ENCODE measurements at regions not wholly inside any gene's neighbourhood (a gene's known extent, or its start where the extent isn't known, plus 50 kb on each side); places are given as distances from the start of the nearest gene placed in this dataset.

DNA sequence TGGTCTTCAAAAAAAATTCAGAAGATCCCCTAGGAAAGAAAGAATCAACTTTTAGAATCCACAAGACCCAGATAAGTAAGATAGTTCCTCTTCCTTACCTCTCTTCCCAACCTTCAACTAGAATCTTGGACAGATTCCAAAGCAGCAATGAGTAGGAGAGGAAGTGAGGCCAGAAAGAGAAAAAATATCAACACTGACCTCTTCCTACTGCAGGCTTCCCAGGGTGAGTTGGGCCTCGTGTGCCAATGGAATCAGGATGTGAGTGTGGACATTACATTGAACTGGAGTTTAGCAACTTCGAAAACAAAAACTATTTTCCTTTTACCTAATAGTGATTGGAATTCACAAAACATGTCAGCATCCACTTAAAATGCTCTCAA lies 102.5 kb upstream of the PIEZO2 start:
- TF ChIP-seq, protein P1, sequence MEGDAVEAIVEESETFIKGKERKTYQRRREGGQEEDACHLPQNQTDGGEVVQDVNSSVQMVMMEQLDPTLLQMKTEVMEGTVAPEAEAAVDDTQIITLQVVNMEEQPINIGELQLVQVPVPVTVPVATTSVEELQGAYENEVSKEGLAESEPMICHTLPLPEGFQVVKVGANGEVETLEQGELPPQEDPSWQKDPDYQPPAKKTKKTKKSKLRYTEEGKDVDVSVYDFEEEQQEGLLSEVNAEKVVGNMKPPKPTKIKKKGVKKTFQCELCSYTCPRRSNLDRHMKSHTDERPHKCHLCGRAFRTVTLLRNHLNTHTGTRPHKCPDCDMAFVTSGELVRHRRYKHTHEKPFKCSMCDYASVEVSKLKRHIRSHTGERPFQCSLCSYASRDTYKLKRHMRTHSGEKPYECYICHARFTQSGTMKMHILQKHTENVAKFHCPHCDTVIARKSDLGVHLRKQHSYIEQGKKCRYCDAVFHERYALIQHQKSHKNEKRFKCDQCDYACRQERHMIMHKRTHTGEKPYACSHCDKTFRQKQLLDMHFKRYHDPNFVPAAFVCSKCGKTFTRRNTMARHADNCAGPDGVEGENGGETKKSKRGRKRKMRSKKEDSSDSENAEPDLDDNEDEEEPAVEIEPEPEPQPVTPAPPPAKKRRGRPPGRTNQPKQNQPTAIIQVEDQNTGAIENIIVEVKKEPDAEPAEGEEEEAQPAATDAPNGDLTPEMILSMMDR (IDR thresholded peaks at IDR 0.05; ENCODE audit: borderline replicate concordance, insufficient read depth, low read depth, low read length): no peak
- H3K4me3 ChIP-seq (ENCODE audit: low read depth, low read length): no peak overlapping the region

DNA sequence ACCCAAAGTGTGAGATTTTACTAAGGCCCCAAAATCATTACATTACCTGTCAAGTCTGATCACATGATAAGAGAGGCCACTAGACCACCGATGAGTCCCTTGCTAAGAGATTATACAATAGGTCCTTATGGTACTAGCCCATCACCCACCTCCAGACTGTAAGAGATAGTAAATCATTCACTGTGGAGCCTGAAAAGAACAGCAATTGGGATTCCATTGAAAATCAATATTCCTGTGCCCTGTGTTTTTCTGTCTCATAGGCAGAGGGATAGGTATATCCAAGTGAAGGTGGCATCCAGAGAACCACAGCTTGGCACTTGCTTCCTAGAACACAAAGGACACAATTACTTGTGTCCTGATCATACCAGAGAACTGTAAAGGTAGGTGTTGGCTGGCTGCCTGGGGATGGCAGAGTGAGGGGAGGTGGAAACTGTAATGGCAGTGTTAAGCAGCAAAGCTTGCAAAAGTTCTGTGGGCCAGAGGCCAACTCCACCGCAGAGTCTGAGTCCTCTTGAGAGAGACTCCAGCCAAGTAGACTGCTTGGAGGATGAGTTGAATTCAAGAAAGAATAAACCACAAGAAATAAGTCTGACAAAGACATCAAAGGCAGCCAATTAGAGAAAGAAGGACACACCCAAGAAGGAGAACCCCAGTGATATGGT lies 102.0 kb upstream of the PIEZO2 start:
- no peak overlapping the region for H3K4me3 ChIP-seq (ENCODE audit: low read depth, low read length)
- TF ChIP-seq, protein P1 (IDR thresholded peaks at IDR 0.05; ENCODE audit: borderline replicate concordance, insufficient read depth, low read depth, low read length): no peak

DNA sequence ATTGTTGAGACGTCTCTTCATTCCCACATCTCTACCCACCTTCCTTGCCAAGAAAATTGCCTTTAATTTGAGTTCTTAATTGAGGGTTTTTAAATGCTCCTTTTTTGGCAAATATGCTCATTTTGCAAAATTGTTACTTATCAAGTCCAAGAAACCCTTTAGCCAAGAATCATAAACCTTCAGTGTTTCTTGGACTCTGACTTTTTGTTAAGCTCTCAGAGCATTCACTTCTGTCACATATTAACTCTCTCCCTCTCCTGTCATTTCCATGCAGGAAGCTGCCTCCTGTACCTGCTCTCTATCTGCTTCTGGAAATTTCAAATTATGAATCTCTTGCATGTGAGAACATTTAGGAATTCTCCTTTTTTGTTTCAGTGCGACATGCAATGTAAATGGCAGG lies 100.0 kb upstream of the PIEZO2 start:
- TF ChIP-seq, protein P1 (IDR thresholded peaks at IDR 0.05; ENCODE audit: borderline replicate concordance, insufficient read depth, low read depth, low read length): no peak
- no peak overlapping the region for H3K4me3 ChIP-seq (ENCODE audit: low read depth, low read length)

DNA sequence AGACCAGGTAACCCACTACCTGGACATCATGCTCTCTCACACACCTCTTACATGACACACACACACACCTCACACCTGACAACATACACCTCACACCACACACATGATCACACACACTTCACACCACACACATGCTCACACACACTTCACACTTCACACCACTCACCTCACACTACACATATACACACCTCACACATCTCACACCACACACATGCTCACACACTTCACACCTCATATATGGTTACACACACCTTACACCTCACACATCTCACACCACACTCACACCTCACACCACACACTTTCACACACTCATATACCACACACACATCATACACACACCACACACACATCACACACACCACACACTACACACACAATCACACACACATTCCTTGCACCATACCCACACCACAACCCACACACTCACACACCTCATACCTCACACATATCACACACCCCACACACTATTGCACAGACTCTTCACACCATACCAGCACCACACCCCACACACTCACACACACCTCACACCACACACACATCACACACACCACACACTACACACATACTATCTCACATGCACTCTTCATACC lies 98.1 kb upstream of the PIEZO2 start:
- TF ChIP-seq, protein P1 (IDR thresholded peaks at IDR 0.05; ENCODE audit: borderline replicate concordance, insufficient read depth, low read depth, low read length): no peak
- no peak overlapping the region for H3K4me3 ChIP-seq (ENCODE audit: low read depth, low read length)

DNA sequence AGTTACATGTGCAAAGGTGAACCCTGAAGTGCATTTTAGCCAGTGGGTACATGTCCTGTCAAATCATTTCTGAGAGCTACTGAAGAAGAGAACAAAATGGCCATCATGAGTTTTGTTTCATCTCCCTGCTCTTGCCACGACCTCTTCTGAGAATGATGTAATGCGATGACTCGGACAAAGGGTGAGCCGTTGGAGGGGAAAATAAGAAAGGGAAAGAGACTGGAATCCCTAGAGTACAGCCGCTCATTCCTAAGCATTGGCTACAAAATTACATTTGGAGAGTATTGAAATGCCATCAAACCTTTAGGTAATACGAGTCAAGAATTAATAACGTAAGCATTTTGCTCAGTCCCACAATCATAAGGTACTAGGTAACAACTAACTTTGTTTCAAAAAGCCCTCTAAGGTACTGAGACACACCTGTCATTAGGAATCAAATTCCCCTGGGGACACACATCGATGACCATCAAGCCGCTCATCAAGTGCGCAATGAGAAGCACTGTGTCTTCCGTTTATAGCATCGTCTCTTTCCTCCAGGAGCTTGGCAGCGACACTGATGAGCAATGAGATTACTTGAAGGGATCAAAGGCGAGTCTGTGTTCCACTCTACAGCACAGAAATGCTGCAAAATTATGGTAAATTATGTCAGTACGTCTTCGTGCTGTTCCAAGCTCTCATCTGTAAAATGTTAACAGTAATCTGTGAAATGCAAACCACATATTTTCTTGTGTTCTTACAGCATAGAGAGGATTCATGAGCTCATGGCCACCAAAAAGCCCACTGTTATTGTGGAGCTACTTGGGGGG lies 97.3 kb upstream of the PIEZO2 start:
- no peak overlapping the region for H3K4me3 ChIP-seq (ENCODE audit: low read depth, low read length)
- TF ChIP-seq, protein P1 (IDR thresholded peaks at IDR 0.05; ENCODE audit: borderline replicate concordance, insufficient read depth, low read depth, low read length): no peak

DNA sequence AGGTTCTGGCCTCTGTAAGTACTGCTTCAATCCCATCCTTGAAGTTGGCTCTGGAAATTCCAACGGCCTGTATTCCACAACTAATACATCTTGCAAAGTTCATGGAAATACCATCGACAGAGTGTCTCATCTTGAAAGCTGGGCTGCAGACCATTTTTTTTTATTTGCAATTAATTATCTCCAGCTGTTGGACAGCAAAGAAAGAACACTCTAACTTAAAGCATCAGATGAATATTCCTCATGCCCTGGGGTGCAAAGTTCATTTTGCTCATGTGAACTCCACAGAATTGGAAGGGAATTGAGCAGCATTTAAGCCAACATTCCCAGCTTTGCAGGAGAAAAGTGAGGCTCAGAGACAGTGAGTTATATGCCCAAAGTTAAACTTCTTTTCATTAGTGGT lies 96.5 kb upstream of the PIEZO2 start:
- TF ChIP-seq, protein P1 (IDR thresholded peaks at IDR 0.05; ENCODE audit: borderline replicate concordance, insufficient read depth, low read depth, low read length): no peak
- no peak overlapping the region for H3K4me3 ChIP-seq (ENCODE audit: low read depth, low read length)

Measured in GM12875 (cell line).